Testis (tissue), 2 donors: ENCODE measurements at regions not wholly inside any gene's neighbourhood (a gene's known extent, or its start where the extent isn't known, plus 50 kb on each side); places are given as distances from the start of the nearest gene placed in this dataset.

Source experiments
- DNase-seq: peaks from one replicate; pipeline ENCODE4 v3.0.0-alpha.2; 2019
- H3K27ac ChIP-seq, 2 donors: fragments of 200-600 bp; sonication (generic); one replicate each; pipeline ENCODE4 v1.5.1; 2019
- H3K27me3 ChIP-seq: fragments of 200-600 bp; sonication (generic); one replicate; pipeline ENCODE4 v1.5.1; 2019
- H3K36me3 ChIP-seq: fragments of 200-600 bp; sonication (generic); one replicate; pipeline ENCODE4 v1.5.1; 2017; ENCODE audit warnings: low read depth; ENCODE audit errors: missing control alignments
- H3K4me1 ChIP-seq: fragments of 200-600 bp; sonication (generic); one replicate; pipeline ENCODE4 v1.5.1; 2019
- H3K4me3 ChIP-seq, 2 donors: fragments of 200-600 bp; sonication (generic); one replicate each; pipeline ENCODE4 v1.5.1; 2017 to 2019
- H3K9me3 ChIP-seq: fragments of 200-600 bp; sonication (generic); one replicate; pipeline ENCODE4 v1.5.1; 2017
- POLR2A ChIP-seq: fragments of 450-650 bp; IDR thresholded peaks from one replicate; pipeline ENCODE4 v1.6.1; 2017; ENCODE audit warnings: antibody characterized with exemption, mild to moderate bottlenecking, moderate library complexity
- WGBS, 2 donors: methylation state at CpG; one replicate each; pipeline ENCODE4 v1.1.5; 2018; 5-methylcytosine and 5-hydroxymethylcytosine counted together
- intact Hi-C: fragments of 100-400 bp; cut with DNase I; formaldehyde crosslinking; loops from one replicate; pipeline ENCODE4 v1.15.1; 2023; ENCODE audit warnings: low total_unique reads
- TF ChIP-seq, protein P1 (sequence below), 3 experiments: fragments of 450-650 bp in 2 of 3; fragments of 200-600 bp in 1 of 3; sonication (generic) in 1 of 3; IDR thresholded peaks; one replicate each; pipeline ENCODE4 v1.5.1; 2016 to 2019; ENCODE audit warnings: antibody characterized with exemption in 3 of 3, mild to moderate bottlenecking in 2 of 3, moderate library complexity in 1 of 3

- no peaks in the 10 kb centered on the region for H3K27me3 ChIP-seq
- H3K4me1 ChIP-seq, result no peaks in the 10 kb centered on the region
- H3K4me3 ChIP-seq, result no peak overlapping the region
- no peaks in the 10 kb centered on the region for H3K9me3 ChIP-seq
- TF ChIP-seq, protein P1, sequence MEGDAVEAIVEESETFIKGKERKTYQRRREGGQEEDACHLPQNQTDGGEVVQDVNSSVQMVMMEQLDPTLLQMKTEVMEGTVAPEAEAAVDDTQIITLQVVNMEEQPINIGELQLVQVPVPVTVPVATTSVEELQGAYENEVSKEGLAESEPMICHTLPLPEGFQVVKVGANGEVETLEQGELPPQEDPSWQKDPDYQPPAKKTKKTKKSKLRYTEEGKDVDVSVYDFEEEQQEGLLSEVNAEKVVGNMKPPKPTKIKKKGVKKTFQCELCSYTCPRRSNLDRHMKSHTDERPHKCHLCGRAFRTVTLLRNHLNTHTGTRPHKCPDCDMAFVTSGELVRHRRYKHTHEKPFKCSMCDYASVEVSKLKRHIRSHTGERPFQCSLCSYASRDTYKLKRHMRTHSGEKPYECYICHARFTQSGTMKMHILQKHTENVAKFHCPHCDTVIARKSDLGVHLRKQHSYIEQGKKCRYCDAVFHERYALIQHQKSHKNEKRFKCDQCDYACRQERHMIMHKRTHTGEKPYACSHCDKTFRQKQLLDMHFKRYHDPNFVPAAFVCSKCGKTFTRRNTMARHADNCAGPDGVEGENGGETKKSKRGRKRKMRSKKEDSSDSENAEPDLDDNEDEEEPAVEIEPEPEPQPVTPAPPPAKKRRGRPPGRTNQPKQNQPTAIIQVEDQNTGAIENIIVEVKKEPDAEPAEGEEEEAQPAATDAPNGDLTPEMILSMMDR (IDR thresholded peaks at IDR 0.05), result no peak
- TF ChIP-seq POLR2A, result no peak
- 72 to 83% methylated on average over 3 of the region's 3 CpGs for WGBS, 2 donors
- H3K27ac ChIP-seq, result no peak overlapping the region
- intact Hi-C loops, result no loop called here
- no peaks in the 10 kb centered on the region for H3K36me3 ChIP-seq
- DNase-seq, result no peak
Measured at GRCh38 chr1:181953596-181953995, 107.9 kb downstream of the ZNF648 start.

DNA sequence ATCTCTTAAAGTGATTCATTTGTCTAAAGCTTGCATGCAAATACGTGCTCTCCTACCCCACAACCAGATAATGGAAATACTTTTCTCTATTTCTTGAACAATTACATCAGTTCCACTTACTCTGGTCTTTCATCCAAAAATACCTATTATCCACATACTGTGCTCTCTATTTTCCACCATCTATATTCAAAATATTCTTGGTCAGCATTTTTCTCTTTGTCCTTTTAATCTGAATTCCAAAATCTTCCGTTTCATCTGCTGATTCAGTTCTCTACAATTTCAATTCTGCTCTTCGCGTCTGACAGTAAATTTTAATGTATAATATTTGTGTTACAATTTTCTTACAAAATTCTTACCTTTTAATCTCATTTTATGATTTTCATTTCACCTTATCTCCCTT, 110.3 kb downstream of the ZNF648 start:
- Histone ChIP-seq H3K36me3 (no peaks in the 10 kb centered on the region), H3K9me3 (no peaks in the 10 kb centered on the region), H3K4me1 (no peaks in the 10 kb centered on the region), H3K4me3 (no peak overlapping the region), H3K27ac (no peak overlapping the region), H3K27me3 (no peaks in the 10 kb centered on the region)
- intact Hi-C loops, result no loop called here
- WGBS, 2 donors, result 92% methylated on average over 4 of the region's 4 CpGs
- TF ChIP-seq POLR2A, result no peak
- TF ChIP-seq, protein P1 (IDR thresholded peaks at IDR 0.05), result no peak
- no peak for DNase-seq

DNA sequence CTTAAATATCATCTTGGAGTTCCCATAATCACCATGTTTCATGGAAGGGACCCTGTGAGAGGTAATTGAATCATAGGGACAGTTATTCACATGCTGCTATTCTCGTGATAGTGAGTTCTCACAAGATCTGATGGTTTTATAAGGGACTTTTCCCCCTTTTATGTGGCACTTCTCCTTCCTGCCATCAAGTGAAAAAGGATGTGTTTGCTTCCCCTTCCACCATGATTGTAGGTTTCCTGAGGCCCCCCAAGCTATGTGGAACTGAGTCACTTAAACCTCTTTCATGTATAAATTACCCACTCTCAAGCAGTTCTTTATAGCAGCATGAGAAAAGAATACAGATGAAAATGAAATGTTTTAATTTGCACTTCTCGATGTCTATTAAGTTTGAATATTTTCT, 112.0 kb downstream of the ZNF648 start:
- H3K9me3 ChIP-seq, result no peaks in the 10 kb centered on the region
- no peaks in the 10 kb centered on the region for H3K36me3 ChIP-seq
- H3K4me1 ChIP-seq, result no peaks in the 10 kb centered on the region
- no peak overlapping the region for H3K27ac ChIP-seq
- TF ChIP-seq, protein P1 (IDR thresholded peaks at IDR 0.05), result no peak
- TF ChIP-seq POLR2A, result no peak
- WGBS, 2 donors, result 53 to 84% methylated on average over 2 of the region's 2 CpGs
- no peaks in the 10 kb centered on the region for H3K27me3 ChIP-seq
- intact Hi-C loops, result no loop called here
- DNase-seq, result no peak
- no peak overlapping the region for H3K4me3 ChIP-seq

DNA sequence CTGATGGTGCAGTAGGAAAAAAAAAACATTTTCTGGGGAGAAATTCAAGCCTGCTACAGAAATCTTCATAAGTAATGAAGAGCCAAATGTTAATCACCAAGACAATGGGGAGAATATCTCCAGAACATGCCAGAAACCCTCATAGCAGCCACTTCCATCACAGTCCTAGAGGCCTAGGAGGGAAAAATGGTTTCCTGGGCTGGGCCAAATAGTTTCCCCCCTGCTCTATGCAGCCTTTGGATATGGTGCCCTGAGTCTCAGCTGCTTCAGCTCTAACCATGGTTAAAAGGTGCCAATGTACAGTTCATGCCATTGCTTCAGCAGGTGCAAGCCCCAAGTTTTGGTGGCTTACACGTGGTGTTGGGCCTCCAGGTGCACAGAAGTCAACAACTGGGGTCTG, 113.1 kb downstream of the ZNF648 start:
- no peaks in the 10 kb centered on the region for H3K36me3 ChIP-seq
- intact Hi-C loops, result no loop called here
- WGBS, 2 donors, result 56 to 67% methylated on average over 1 of the region's 1 CpG

DNA sequence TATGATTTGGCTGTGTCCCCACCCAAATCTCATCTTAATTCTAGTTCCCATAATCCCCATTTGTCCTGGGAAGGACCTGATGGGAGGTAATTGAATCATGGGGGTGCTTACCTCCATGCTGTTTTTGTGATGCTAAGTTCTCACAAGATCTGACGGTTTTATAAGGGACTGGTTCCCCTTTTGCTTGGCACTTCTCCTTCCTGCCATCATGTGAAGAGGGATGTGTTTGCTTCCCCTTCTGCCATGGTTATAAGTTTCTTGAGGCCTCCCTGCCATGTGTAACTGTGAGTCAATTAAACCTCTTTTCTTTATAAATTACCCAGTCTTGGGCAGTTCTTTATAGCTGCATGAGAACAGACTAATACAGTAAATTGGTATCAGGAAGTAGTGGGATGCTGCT, 114.1 kb downstream of the ZNF648 start:
- no peaks in the 10 kb centered on the region for H3K9me3 ChIP-seq
- H3K27ac ChIP-seq, result no peak overlapping the region
- 71 to 77% methylated on average over 1 of the region's 1 CpG for WGBS, 2 donors
- no peaks in the 10 kb centered on the region for H3K27me3 ChIP-seq
- TF ChIP-seq, protein P1 (IDR thresholded peaks at IDR 0.05), result no peak
- no peak for TF ChIP-seq POLR2A
- DNase-seq, result no peak
- intact Hi-C loops, result no loop called here
- no peaks in the 10 kb centered on the region for H3K36me3 ChIP-seq
- H3K4me1 ChIP-seq, result no peaks in the 10 kb centered on the region
- H3K4me3 ChIP-seq, result no peak overlapping the region

More for the DNA sequence above, 113.1 kb downstream of the ZNF648 start:
- no peaks in the 10 kb centered on the region for H3K27me3 ChIP-seq
- H3K4me1 ChIP-seq, result no peaks in the 10 kb centered on the region
- DNase-seq, result no peak
- TF ChIP-seq, protein P1 (IDR thresholded peaks at IDR 0.05), result no peak
- no peak for TF ChIP-seq POLR2A
- H3K4me3 ChIP-seq, result no peak overlapping the region
- no peak overlapping the region for H3K27ac ChIP-seq
- no peaks in the 10 kb centered on the region for H3K9me3 ChIP-seq
